Activated T-helper 1 cell treated with anti-CD3 and anti-CD28 coated beads, Interleukin-12 subunit alpha, Interleukin-12 subunit beta, Interleukin-2, Interleukin-4 antibody, amounts not matched to agents 30 ng/mL and 10 ng/mL and 1 ng/mL, durations not matched to agents 14 hours and 24 hours and 36 hours (primary cell): ENCODE measurements at regions not wholly inside any gene's neighbourhood (a gene's known extent, or its start where the extent isn't known, plus 50 kb on each side); places are given as distances from the start of the nearest gene placed in this dataset.

Experiments
- DNase-seq: peaks from one replicate; pipeline ENCODE4 v3.0.0; 2021; ENCODE audit warnings: low spot score
- H3K27ac Mint-ChIP-seq: one replicate; pipeline ENCODE4 v1.8.0; 2021; ENCODE audit warnings: mild to moderate bottlenecking, mixed read lengths
- H3K27me3 Mint-ChIP-seq: one replicate; pipeline ENCODE4 v1.8.0; 2022; ENCODE audit warnings: mild to moderate bottlenecking, moderate library complexity, mixed read lengths; ENCODE audit not compliant: insufficient read depth
- H3K36me3 Mint-ChIP-seq: one replicate; pipeline ENCODE4 v1.8.0; 2021; ENCODE audit warnings: low read depth, mixed read lengths
- H3K4me1 Mint-ChIP-seq: one replicate; pipeline ENCODE4 v1.8.0; 2021; ENCODE audit warnings: low read depth, mixed read lengths
- H3K4me3 Mint-ChIP-seq: one replicate; pipeline ENCODE4 v1.8.0; 2021; ENCODE audit warnings: mild to moderate bottlenecking, moderate library complexity, mixed read lengths
- H3K9me3 Mint-ChIP-seq: one replicate; pipeline ENCODE4 v1.8.0; 2021; ENCODE audit warnings: mixed read lengths
- intact Hi-C: fragments of 100-400 bp; cut with micrococcal nuclease; formaldehyde crosslinking; loops from one replicate; pipeline ENCODE4 v1.15.1; 2024

- H3K27me3 Mint-ChIP-seq: no peaks in the 10 kb centered on the region
- DNase-seq: no peak
- H3K27ac Mint-ChIP-seq: no peak overlapping the region
- no peaks in the 10 kb centered on the region for H3K9me3 Mint-ChIP-seq
- H3K4me3 Mint-ChIP-seq: no peak overlapping the region
- H3K4me1 Mint-ChIP-seq: no peaks in the 10 kb centered on the region
- H3K36me3 Mint-ChIP-seq: no peaks in the 10 kb centered on the region
- intact Hi-C loops: no loop called here
Observed at GRCh38 chr21:24046829-24047443, 1560.3 kb downstream of the MRPL39 start.

GRCh38 chr21:24045775-24046215 is 1561.5 kb downstream of the MRPL39 start:
- intact Hi-C loops: no loop called here
- no peaks in the 10 kb centered on the region for H3K36me3 Mint-ChIP-seq
- H3K9me3 Mint-ChIP-seq: no peaks in the 10 kb centered on the region
- no peaks in the 10 kb centered on the region for H3K4me1 Mint-ChIP-seq
- H3K27ac Mint-ChIP-seq: no peak overlapping the region
- no peak overlapping the region for H3K4me3 Mint-ChIP-seq
- no peak for DNase-seq
- H3K27me3 Mint-ChIP-seq: no peaks in the 10 kb centered on the region

GRCh38 chr21:24045373-24045772 is 1561.9 kb downstream of the MRPL39 start:
- no peak for DNase-seq
- H3K27me3 Mint-ChIP-seq: no peaks in the 10 kb centered on the region
- no peaks in the 10 kb centered on the region for H3K36me3 Mint-ChIP-seq
- H3K27ac Mint-ChIP-seq: no peak overlapping the region
- H3K4me1 Mint-ChIP-seq: no peaks in the 10 kb centered on the region
- intact Hi-C loops: no loop called here
- H3K9me3 Mint-ChIP-seq: no peaks in the 10 kb centered on the region
- H3K4me3 Mint-ChIP-seq: no peak overlapping the region

GRCh38 chr21:24042687-24043086 is 1564.6 kb downstream of the MRPL39 start:
- no peak for DNase-seq
- no peaks in the 10 kb centered on the region for H3K4me1 Mint-ChIP-seq
- no peaks in the 10 kb centered on the region for H3K36me3 Mint-ChIP-seq
- H3K27me3 Mint-ChIP-seq: no peaks in the 10 kb centered on the region
- H3K4me3 Mint-ChIP-seq: no peak overlapping the region
- H3K9me3 Mint-ChIP-seq: no peaks in the 10 kb centered on the region
- intact Hi-C loops: no loop called here
- no peak overlapping the region for H3K27ac Mint-ChIP-seq

- Mint-ChIP-seq H3K4me1 (peaks cover 4% of the 10 kb centered on the region), H3K4me3 (no peak overlapping the region), H3K27ac (no peak overlapping the region), H3K9me3 (peaks cover 8% of the 10 kb centered on the region), H3K27me3 (peaks cover 3% of the 10 kb centered on the region), H3K36me3 (no peaks in the 10 kb centered on the region)
- intact Hi-C loops: no loop called here
- no peak for DNase-seq
Observed at GRCh38 chr21:24032709-24033232, 1574.5 kb downstream of the MRPL39 start.

GRCh38 chr21:24027396-24027795 is 1579.9 kb downstream of the MRPL39 start:
- H3K9me3 Mint-ChIP-seq: no peaks in the 10 kb centered on the region
- intact Hi-C loops: no loop called here
- no peaks in the 10 kb centered on the region for H3K36me3 Mint-ChIP-seq
- H3K4me1 Mint-ChIP-seq: no peaks in the 10 kb centered on the region
- no peaks in the 10 kb centered on the region for H3K27me3 Mint-ChIP-seq
- no peak overlapping the region for H3K4me3 Mint-ChIP-seq
- no peak for DNase-seq
- H3K27ac Mint-ChIP-seq: no peak overlapping the region

- H3K9me3 Mint-ChIP-seq: peaks cover 7% of the 10 kb centered on the region
- H3K36me3 Mint-ChIP-seq: no peaks in the 10 kb centered on the region
- intact Hi-C loops: no loop called here
- H3K27me3 Mint-ChIP-seq: no peaks in the 10 kb centered on the region
- no peak for DNase-seq
- H3K27ac Mint-ChIP-seq: no peak overlapping the region
- H3K4me3 Mint-ChIP-seq: no peak overlapping the region
- H3K4me1 Mint-ChIP-seq: no peaks in the 10 kb centered on the region
Observed at GRCh38 chr21:24025101-24025500, 1582.2 kb downstream of the MRPL39 start.

GRCh38 chr21:24023936-24024335 is 1583.3 kb downstream of the MRPL39 start:
- intact Hi-C loops: no loop called here
- peaks cover 17% of the 10 kb centered on the region for H3K9me3 Mint-ChIP-seq
- H3K4me1 Mint-ChIP-seq: no peaks in the 10 kb centered on the region
- H3K36me3 Mint-ChIP-seq: no peaks in the 10 kb centered on the region
- no peak overlapping the region for H3K4me3 Mint-ChIP-seq
- H3K27me3 Mint-ChIP-seq: no peaks in the 10 kb centered on the region
- no peak for DNase-seq
- H3K27ac Mint-ChIP-seq: no peak overlapping the region

- Mint-ChIP-seq H3K36me3 (no peaks in the 10 kb centered on the region), H3K4me3 (no peak overlapping the region), H3K27me3 (no peaks in the 10 kb centered on the region), H3K27ac (no peak overlapping the region), H3K9me3 (peaks cover 17% of the 10 kb centered on the region), H3K4me1 (no peaks in the 10 kb centered on the region)
- intact Hi-C loops: no loop called here
- DNase-seq: no peak
Observed at GRCh38 chr21:24023402-24023801, 1583.9 kb downstream of the MRPL39 start.

GRCh38 chr21:24014381-24014780 is 1592.9 kb downstream of the MRPL39 start:
- Mint-ChIP-seq H3K27ac (no peak overlapping the region), H3K36me3 (no peaks in the 10 kb centered on the region), H3K27me3 (no peaks in the 10 kb centered on the region), H3K4me1 (no peaks in the 10 kb centered on the region), H3K9me3 (peaks cover 3% of the 10 kb centered on the region), H3K4me3 (no peak overlapping the region)
- intact Hi-C loops: no loop called here
- DNase-seq: no peak

GRCh38 chr21:24011087-24011486 is 1596.2 kb downstream of the MRPL39 start:
- intact Hi-C loops: no loop called here
- Mint-ChIP-seq H3K36me3 (no peaks in the 10 kb centered on the region), H3K27me3 (no peaks in the 10 kb centered on the region), H3K4me1 (no peaks in the 10 kb centered on the region), H3K4me3 (no peak overlapping the region), H3K27ac (no peak overlapping the region), H3K9me3 (no peaks in the 10 kb centered on the region)
- no peak for DNase-seq

GRCh38 chr21:24007592-24007991 is 1599.7 kb downstream of the MRPL39 start:
- Mint-ChIP-seq H3K4me3 (no peak overlapping the region), H3K9me3 (peaks cover 8% of the 10 kb centered on the region), H3K27ac (no peak overlapping the region), H3K4me1 (no peaks in the 10 kb centered on the region), H3K36me3 (no peaks in the 10 kb centered on the region), H3K27me3 (no peaks in the 10 kb centered on the region)
- no peak for DNase-seq
- intact Hi-C loops: no loop called here

GRCh38 chr21:23986987-23987386 is 1620.3 kb downstream of the MRPL39 start:
- Mint-ChIP-seq H3K36me3 (no peaks in the 10 kb centered on the region), H3K9me3 (peaks cover 11% of the 10 kb centered on the region), H3K27me3 (no peaks in the 10 kb centered on the region), H3K4me1 (no peaks in the 10 kb centered on the region), H3K4me3 (no peak overlapping the region), H3K27ac (no peak overlapping the region)
- intact Hi-C loops: no loop called here
- no peak for DNase-seq

GRCh38 chr21:23986214-23986613 is 1621.1 kb downstream of the MRPL39 start:
- no peak overlapping the region for H3K27ac Mint-ChIP-seq
- no peak overlapping the region for H3K4me3 Mint-ChIP-seq
- H3K9me3 Mint-ChIP-seq: peaks cover 11% of the 10 kb centered on the region
- no peak for DNase-seq
- H3K36me3 Mint-ChIP-seq: no peaks in the 10 kb centered on the region
- H3K27me3 Mint-ChIP-seq: no peaks in the 10 kb centered on the region
- H3K4me1 Mint-ChIP-seq: no peaks in the 10 kb centered on the region
- intact Hi-C loops: no loop called here
